NCI-H2029 (cell line): ENCODE measurements at regions not wholly inside any gene's neighbourhood (a gene's known extent, or its start where the extent isn't known, plus 50 kb on each side); places are given as distances from the start of the nearest gene placed in this dataset.
"Not testable (repeated sequence)": the region's sequence is repeated elsewhere in the genome, so short reads cannot be mapped to it uniquely, and the experiment has no call there.

Experiments
- DNase-seq: peaks from one replicate; lab custom pipeline; 2025; lab: John Stamatoyannopoulos, UW

DNA sequence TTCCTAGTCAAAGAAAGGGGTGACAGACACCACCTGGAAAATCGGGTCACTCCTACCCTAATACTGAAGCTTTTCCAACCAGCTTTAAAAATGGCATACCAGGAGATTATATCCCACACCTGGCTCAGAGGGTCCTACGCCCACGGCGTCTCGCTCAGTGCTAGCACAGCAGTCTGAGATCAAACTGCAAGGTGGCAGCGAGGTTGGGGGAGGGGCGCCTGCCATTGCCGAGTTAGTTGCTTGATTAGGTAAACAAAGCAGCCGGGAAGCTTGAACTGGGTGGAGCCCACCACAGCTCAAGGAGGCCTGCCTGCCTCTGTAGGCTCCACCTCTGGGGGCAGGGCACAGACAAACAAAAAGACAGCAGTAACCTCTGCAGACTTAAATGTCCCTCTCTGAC, 127.1 kb downstream of the NXPE2 start:
- not testable (repeated sequence) for DNase-seq

DNA sequence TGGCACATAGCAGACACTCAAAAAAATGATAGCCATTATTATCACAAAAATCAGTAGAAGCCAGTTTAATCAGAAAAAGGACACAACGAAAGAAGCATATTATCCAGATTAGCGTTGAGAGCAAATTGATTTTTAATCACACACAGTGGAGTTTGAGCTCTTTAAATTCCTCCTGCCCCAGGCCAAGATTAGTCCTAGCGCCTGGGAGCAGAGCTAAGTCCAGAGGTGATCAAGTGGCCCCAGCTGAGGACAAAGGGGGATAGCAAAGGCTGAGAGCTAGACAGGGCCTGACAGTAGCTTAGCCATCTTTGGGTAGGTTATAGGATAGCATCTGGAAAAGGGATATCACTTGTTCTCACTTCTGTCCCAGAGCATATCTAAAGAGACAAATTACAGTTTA, 133.6 kb downstream of the NXPE2 start:
- no peak for DNase-seq

- DNase-seq = no peak
Measured at GRCh38 chr11:114812733-114813132, 134.4 kb downstream of the NXPE2 start.

DNA sequence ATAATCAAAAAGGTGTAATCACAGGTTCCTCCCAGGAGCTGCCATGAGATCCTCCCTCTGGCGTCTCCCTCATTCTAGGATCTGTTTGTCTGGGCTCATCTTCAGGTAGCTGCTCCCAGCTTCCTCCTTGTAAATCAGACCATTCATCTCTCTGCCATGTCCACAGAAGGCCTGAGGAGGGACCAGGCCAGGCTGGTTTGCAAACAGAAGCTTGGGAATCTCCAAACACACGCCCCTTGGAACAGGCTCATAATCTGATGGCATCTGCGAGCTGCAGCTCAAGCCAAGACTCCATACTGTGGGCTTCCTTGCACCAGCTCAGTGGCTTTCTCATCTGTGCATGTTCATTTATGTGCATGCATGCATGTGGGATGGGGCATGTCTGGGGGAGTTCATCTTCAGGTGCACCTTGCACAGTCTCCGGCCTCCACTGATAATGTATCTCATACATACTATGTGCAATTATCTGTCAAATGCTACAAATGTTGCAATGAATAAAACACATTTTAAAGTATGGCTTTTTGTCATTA, 134.9 kb downstream of the NXPE2 start:
- DNase-seq = no peak

DNA sequence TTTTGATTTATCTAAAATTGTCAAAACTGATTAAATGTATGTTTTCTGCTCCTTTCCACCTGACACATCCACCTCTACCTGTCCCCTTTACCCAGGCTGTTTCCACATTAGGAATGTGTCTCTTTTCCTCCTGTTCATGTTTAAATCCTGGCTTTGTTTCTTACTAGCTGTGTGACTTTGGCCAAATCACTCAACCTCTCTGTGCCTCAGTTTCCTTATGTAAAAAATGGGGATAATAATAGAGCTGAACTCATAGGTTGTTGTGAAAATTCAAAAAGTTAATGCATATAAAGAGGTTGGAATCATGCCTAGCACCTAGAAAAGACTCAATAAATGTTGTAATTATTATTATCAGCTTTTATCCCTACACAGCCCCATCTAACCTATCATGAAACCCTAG, 136.8 kb downstream of the NXPE2 start:
- DNase-seq = no peak

GRCh38 chr11:114815761-114816160, 137.4 kb downstream of the NXPE2 start:
- DNase-seq = no peak

- DNase-seq = no peak
Measured at GRCh38 chr11:114816791-114817190, 138.5 kb downstream of the NXPE2 start.

DNA sequence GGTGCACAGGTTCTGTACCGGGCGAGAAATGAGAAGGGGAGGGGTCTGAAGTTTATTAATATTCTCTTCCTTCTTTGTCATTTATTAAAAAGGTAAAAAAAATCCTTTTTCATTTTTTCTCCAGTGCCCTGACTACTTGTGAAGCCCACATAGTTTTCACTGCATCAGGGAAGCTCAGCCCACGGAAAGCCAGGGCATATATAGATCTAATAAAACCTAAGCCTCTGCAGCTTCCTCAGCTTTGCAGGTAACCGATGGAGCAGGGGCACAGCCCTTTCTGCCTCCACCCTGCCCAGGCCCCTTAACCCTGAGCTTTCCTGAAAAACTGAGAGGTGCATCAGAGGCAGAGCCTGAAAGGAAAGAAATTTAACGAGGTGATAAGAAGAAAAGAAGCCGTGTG, 140.1 kb downstream of the NXPE2 start:
- no peak for DNase-seq

- no peak for DNase-seq
Measured at GRCh38 chr11:114819028-114819427, 140.7 kb downstream of the NXPE2 start.

GRCh38 chr11:114820621-114821020, 142.3 kb downstream of the NXPE2 start:
- no peak for DNase-seq

- DNase-seq = no peak
Measured at GRCh38 chr11:114821621-114822412, 143.5 kb downstream of the NXPE2 start.

GRCh38 chr11:114826910-114827442, 148.6 kb downstream of the NXPE2 start:
- no peak for DNase-seq

GRCh38 chr11:114827736-114828135, 149.4 kb downstream of the NXPE2 start:
- DNase-seq = no peak

DNA sequence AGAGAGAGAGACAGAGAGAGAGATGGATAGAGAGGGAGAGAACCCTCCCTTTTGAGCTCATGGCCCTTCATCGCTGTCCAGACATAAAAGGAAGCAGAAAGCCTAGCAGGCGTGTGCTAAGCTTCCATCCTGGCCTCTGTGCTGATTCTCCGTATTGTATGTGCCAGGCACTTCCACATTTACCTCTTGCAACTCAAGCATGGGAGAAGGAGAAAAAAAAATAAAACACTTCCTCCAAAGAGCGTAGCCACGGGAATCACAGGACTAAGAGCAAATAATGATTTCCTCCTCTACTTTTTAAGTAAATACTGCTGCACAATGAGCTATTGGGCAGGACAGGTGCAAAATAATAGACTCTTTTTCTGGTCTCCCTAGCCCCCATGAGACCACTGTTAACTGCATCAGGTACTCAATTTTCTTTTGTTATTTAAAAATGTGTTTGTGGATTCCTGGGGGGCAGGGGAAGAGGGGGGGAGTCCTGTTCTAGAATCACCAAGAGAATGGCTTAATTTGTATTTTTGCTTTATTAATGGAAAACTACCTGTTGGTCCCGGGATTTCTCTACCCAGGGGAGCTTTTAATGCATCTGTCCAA, 154.3 kb downstream of the NXPE2 start:
- DNase-seq = peak; percentile 94

DNA sequence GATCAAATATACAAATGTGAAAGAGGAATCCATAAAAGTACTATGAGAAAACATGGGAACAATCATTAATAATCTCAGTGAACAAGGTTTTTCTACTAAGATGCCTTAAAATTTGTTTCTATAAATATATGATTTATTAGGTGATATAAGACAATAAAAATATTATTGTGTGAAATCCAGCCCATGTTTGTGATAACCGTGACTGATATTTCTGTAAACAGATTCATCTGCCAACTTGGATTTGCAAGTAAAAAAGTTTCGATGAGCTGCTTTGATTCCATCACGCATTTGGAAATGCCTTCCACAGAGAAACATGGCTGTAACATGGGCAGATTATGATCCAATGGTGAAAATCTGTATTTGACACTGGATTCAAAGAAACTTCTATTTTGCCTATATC, 157.8 kb downstream of the NXPE2 start:
- DNase-seq = no peak

DNA sequence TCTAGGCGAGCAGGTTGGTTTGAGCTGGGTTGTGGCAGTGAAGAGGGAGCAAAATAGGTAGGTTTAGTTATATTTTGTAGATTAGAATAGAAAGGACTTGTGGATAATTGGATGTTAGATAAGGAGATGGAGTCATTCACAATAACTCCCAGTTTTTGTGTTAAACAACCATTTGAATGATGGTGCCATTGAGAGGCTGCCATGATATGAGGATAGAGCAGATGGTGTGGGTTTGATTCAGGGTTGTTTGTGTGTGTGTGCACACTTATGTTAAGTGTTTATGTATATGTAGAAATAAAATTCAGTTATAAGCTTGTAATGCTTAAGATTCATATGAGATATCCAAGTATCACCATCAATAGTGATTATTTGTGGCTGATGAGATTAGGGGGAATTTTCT, 166.6 kb downstream of the NXPE2 start:
- DNase-seq = no peak

- no peak for DNase-seq
Measured at GRCh38 chr11:114845766-114846415, 167.6 kb downstream of the NXPE2 start.

DNA sequence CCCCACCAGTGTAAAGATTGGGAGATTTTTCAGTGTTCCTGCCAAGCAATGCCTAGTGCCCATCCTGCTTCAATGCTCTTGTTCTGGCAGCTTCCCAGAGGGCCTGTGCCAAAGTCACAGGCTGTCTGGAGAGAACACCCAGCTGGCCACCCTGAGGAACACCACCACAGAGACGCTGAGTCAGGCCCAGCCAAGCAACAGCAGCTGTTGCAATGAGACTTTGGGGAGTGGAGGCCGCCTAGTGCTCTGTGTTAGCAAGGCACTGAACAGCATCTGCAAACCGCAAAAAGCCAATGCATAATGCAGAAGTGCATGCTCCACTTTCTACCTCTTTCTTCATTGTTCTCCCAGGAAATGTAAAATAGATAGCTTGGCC, 168.1 kb downstream of the NXPE2 start:
- peak; percentile 84 for DNase-seq

DNA sequence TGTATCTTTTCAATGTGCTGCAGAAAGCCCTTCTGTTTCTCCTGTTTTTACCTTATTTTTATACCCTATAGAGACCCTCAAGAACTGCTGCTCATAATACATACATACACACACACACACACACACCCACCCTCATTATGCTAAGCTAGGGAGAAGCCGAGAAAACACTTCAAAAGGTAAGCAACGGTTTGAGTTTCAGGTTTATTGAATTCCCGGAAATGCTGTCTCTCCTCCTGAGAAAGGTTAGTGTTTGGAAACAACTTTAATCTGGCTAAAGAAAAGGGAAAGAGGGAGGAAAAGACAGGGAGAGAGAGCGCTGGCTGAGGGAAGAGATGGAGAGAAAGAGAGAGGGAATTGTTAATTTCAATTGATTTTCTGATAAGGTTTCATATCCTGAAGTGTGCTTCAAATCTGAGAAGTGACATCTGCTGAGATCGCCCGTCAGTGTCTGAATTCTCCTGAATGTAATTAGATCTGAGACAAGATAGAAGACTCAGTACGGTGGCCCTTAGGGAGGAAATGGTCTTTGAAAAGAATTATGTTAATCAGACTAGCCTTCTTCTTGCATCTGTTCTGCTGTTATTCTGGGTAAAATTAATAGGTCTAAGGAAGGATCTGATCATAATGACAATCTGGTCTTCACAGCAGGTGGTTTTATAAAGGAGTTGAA, 169.1 kb downstream of the NXPE2 start:
- peak; percentile 34 for DNase-seq

GRCh38 chr11:114848027-114848426, 169.7 kb downstream of the NXPE2 start:
- no peak for DNase-seq

GRCh38 chr11:114857281-114857680, 179.0 kb downstream of the NXPE2 start:
- DNase-seq = no peak

DNA sequence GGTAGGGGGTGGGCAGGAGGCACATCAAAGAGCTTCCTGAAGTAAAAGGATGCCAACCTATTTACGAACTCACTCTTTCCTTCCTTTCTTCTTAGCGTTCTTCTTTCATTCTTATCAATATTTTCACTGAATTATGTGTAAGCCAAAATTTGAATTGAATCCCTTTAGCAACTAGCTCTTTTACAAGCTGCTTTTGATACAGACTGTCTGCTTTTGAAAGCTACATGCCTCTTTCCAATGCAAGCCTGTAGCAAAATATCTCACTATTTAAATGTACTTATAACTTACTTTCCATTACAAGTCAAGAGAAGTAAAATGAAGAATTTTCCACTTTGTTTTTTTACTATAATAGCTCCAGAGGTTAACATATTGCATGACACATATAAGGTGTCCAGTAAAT, 186.6 kb downstream of the NXPE2 start:
- no peak for DNase-seq
